ENCODE measurements at regions not wholly inside any gene's neighbourhood (a gene's known extent, or its start where the extent isn't known, plus 50 kb on each side); places are given as distances from the start of the nearest gene placed in this dataset.
"Not testable (repeated sequence)": the region's sequence is repeated elsewhere in the genome, so short reads cannot be mapped to it uniquely, and the experiment has no call there.

DNA sequence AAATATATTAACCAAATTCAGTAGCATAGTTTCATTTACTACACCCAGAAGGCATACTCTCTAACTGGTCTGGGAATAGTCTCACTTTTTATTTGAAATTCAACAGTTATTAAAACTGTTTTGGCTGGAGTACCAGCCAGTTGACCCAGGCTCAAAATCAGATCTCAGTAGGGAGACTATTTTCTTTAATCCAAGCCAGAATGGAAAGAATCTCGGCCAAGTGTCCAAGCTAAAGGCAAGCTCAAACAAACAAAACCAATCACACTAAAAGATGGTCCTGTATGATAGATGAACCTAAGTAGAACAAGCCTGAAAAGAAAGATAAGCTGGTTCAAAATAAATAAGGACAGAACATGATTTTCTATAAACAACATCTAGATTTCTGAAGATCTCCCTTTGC is 259.6 kb upstream of the POM121L12 start:
- DNase-seq = no peak

DNA sequence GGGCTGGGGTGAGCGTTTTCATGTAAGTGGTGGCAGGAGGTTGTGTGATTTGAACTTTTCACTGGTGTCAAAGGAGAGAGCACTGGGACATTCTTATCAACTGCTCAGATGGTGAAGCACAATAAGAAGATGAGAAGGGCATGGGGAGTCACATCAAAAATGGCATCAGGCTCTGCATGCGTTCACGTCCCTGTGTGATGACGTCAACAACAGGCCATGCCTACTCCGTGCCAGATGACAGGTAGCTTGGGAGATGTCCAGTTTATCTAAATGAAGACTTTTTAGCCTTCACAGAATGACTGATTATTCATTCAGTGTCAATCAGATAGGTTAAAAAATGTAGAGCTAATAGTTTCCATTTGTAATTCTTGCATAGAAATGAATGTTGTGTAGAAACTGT is 264.3 kb upstream of the POM121L12 start:
- DNase-seq = no peak

DNA sequence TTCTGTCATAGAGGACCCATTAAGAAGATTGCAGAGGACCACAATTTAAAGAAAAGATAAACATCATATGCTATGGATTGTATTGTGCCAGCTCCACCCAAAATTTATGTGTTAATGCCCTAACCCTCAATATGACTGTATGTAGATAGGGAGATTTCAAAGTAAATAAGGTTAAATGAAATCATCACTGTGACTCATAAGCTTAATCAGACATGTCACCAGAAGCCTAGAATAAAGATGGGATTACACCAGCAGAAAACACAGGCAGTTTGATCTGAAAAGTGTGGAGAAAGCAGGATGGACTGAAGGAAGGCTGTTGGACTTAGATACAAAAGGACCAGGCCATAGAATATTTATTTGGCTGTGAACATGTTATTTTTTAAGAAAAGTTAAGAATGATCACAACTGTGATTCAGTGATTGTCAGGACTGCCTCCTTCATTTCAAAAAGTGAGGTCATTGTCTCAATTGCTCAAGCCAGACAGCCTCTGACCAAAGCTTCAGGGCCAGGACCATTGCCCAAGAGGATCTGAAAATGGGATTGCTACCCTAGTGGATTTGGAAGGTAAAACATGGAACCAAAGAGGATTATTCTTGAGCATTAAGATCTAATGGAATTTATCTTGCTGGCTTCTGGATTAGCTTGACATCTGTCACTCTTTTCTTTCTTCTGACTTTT is 270.8 kb upstream of the POM121L12 start:
- no peak for DNase-seq

DNA sequence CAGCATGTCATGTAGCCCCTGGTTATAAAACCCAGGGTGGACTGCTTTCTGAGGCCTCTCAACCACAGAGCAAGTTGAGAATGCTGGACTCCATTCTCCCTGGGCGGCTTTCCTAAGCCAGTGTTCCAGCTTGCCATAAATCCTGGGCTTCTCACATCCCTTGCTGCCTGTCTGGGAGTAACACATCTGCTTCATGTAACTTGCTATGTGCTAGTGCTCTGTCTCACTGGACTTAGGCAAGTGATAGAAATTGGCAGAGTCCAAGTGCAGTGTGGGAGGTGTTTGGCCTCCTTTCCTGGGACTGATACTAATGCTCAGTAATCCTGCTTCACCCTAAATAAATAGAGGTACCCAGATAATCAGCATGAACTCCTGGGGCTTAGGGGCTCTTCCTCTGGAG is 277.1 kb upstream of the POM121L12 start:
- DNase-seq = no peak

DNA sequence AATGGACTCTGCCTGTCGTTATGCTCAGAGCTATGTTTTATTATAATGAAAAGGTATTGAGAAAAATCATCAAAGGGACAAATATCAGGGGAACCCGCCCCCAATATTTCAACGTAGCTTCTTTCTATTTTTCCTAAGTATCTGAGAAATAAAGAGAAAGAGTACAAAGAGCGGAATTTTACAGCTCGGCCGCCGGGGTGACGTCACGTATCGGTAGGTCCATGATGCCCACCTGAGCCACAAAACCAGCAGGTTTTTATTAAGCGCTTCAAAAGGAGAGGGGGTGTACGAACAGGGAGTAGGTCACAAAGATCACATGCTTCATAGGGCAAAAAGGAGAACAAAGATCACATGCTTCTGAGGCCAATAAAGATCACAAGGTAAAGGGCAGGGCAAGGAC is 281.6 kb upstream of the POM121L12 start:
- no peak for DNase-seq

DNA sequence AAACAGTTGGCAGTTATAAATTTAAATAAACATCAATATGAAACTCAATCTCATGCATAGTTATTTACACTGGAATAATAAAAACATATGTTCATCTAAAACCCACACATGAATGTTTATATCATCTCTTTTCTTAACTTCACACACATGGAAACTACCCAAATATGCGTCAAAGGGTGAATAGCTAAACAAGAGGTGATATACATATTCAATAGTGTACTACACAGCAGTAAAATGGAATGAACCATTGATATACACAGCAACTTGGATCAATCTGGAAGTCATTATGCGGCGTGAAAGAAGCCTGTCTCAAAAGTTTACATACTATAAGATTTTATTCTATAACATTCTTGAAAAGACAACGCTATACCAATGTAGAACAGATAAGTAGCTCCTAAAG is 282.5 kb upstream of the POM121L12 start:
- no peak for DNase-seq

DNA sequence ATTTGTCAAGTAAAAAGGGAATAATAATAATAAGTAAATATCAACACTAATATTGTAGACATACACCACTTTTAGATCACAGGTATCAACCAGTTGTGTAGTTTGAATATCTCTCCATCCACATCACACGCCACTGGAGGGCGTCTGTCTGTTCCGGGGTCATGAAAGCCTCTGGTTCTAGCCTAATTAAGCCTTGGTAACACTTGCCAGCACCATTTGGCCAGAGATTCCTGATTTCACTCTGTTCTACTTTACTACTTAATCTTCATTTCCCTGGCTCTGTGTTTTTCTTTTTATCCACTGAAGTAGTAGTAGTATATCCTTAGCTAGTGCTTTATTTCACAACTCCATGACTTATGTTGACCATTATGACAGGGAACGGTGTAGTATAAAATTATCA is 285.6 kb upstream of the POM121L12 start:
- no peak for DNase-seq

DNA sequence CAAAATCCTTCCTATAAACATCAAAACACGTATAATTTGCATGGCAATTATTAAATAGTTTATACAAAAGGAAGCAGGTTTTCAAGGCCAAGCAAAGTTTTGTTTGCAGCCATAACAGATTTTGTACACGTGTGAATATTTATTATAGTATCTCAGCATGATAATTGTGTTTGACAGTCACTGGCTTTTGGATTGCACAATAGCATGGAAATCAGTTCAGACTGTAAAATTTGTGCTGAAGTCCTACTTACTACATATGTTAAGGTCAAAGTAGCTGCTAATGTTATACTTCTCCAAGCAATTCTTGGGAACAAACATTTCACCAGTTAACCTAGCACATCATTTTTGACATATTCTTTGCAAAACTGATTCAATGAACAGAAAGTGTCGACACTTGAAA is 287.6 kb upstream of the POM121L12 start:
- no peak for DNase-seq

DNA sequence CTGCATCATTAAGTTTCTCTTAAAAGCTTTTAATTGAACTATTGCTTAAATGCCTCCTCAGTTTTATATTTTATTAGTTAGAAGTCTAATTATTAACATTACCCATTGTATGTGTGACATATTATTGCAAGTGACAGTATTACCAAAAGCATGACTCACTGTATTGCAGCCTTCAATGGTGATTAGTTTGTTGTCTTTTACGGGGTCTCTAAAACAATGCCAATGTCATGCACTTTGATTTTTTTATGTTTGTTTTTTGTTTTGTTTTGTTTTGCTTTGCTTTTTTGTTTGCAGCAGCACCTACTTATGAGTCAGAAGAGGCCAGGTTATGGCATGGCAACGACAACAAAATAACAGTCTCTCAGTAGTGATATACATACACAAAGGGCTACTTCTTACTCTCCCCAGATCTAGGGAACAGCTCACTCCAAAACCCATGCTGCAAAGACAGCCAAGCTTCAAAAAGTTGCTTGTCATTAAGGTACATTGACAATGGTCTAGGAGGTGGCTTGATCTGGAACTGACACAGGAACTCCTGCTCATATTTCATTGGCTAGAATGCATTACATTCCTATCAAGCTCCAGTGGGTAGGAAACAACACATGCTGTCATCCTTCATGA is 293.7 kb upstream of the POM121L12 start:
- DNase-seq = no peak

DNA sequence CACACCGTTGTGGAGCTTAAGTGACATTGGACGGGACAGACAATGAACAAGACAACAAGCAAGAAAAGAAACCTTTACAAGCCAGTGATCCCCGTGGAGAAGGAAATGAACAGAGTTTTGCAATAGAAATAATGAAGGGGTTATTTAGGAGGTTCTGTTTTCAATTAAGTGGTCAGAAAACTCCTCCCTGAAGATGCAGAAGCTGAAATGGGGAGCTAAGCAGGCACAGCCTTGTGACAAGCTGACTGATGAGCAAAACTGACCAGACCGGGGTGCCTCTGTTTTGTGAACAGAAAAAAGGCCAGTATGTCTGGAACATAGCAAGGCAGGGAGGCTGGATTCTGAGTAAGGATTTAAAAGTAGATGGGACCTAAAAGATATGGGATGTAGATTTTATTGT is 299.8 kb upstream of the POM121L12 start:
- DNase-seq = no peak

DNA sequence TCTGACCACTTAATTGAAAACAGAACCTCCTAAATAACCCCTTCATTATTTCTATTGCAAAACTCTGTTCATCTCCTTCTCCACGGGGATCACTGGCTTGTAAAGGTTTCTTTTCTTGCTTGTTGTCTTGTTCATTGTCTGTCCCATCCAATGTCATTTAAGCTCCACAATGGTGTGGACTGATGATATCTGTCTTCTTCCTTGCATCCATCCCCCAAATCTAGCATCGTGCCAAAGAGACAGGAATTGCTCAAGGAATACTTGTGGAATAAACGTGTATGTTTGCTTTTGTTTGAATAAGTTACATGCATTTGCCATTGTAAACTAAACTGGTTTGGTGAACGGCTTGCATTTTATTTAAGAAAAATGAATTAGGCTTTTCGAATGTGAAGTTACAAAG is 306.8 kb upstream of the POM121L12 start:
- not testable (repeated sequence) for DNase-seq

DNA sequence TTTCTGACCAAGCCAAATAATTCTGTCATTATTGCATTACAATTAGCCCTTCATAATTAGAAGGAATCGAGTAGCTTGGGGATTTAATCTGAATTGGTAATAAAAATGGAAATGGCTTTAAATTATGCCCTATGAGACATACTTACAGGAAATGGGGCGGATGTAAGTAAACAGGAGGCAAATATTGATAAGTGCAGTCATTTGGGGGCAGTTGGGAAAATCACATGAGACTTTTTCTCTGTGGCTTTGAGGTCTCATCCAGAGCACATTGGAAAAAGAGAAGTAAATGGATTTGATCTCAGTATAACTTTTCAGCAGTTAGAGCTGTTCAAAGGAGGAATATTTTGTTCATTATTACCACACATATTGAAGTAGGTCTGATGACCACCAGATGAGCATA is 307.8 kb upstream of the POM121L12 start:
- no peak for DNase-seq

DNA sequence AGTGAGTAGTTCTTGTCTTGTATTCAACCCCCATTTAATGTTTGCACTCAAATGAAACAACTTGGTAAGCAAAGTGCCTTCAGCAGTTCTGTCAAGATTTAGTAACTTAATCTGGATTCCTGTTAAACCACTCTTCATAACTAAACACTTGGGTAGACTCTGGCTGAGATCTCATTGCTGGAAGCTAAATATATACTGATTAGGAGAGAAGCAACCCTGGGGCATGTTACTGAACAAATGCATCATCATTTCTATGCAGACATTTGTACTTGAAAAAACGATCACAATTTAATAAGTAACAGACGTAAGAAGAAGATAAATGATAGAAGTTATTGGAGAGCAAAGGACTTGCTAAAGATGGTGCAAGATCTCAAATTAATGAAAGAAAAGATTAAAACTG is 308.4 kb upstream of the POM121L12 start:
- DNase-seq = no peak

DNA sequence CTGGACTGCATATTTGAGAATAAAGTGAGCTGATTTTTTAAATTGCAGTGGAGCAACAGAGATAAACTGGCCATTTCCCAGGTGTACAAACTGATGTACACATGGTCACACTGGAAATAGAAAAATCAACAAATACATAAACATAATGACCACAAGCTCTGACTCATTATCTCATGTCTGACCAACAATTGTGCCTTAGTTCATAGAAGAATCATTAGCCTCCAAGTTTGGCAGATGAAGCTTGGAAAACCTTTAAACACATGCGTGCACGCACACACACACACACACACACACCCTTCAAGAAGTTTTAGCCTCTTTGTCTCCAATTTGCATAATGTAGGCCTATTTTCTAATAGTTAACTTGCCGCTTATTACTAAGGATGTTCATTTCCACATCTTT is 308.9 kb upstream of the POM121L12 start:
- DNase-seq = no peak

DNA sequence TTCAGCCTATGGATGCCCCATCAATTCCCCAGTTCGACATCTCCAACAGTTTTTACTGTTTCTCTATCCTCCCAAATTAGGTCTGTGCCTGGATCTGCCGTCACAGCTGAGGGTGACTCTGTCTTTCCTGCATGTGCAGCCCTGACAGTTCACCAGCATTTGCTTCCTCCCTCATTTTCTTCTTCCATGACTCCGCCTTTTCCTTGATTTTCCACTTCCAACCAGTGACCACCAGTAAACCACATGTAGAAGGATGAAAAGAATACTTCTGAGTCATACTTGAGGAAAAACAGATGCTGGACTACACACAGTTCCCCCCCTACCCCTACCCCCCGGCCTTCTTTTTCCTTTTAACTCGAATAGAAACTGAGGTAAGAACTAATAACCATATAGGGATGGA is 311.8 kb upstream of the POM121L12 start:
- no peak for DNase-seq

DNA sequence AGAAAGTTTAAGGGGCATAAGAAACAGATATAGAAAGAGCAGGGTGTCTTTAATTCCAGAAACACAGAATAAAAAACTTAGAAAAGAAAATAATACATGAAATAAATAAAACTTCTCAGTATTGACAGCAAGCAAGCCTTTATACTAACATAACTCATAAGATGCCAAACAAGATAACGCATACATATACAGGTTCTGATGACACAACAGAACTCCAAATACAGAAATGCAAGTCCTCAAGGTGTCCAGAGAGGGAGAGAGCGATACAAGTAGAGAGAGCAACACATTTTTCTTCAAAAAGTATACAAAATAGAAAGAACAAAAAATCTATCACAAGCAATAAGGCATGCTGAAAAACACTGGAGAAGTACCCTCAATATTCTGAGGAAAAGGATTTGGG is 314.6 kb upstream of the POM121L12 start:
- DNase-seq = no peak

DNA sequence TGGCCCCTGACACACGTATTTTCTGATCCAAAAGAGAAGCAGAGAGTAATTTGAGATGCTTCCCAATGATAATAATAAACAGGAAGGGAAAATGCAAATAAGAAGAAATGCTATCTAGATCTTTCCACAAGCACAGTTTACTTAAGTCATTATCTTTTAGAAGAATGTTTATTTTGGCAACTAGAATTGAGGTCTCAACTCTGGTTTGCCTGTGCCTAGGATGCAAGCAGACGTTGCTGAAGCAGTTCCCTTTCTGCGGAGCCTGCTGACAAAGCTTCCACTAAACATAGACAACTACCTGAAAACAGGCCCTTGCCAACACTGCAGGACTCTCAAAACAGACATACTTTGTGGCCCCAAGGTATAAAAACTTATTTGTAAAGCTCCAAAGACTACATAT is 315.8 kb upstream of the POM121L12 start:
- no peak for DNase-seq

DNA sequence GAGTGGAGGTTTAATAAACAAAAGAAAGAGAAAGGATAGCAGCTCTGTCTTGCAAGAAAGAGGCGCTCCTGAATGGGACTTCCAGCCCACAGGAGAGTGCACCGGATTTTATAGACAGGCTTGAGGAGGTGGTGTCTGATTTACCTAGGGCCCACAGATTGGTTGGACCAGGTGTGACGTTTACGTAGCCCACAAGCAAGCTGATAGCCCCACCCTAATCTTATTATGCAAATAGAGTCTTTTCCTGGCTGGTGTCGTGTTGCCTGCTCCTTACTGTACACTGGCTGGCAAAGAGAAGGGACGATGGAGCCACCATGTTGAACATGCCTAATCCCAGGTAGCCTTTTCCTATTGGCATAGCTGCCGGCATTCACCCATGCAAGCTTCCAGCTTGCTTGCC is 319.7 kb upstream of the POM121L12 start:
- no peak for DNase-seq

DNA sequence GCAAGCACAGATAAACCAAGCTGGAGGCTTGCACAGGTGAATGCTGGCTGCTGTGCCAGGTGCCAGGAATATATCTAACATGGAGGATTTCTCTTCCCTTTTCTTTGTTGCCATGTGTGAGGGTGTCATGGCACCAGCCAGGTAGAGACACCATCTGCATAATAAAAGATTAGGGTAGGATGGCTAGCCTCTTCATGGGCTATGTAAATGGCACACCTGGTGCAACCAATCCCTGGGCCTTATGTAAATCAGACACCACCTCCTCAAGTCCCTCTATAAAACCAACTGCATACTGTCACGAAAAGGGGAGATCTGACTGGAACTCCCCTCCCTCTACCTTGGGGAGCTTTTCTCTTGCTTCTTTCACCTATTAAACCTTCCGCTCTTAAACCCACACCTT is 322.5 kb upstream of the POM121L12 start:
- DNase-seq = no peak

DNA sequence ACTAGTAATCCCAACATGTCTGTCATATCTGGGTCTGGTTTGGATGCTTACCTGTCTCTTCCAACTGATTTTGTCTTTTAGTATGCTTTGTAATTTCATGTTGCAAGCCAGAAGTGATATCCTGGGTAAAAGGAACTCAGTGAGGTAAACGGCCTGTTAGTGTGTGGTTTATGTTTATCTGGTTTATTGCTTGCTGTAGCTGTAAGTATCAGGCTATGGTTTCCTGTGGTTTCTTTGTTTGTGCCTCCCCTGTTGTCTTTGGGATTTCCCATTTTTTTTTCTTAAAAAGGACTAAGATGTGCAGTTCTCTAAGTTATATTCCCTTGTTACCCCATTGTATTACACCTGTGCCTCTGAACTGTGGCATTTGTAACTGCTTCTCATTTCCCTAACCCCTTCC is 323.5 kb upstream of the POM121L12 start:
- DNase-seq = no peak

DNA sequence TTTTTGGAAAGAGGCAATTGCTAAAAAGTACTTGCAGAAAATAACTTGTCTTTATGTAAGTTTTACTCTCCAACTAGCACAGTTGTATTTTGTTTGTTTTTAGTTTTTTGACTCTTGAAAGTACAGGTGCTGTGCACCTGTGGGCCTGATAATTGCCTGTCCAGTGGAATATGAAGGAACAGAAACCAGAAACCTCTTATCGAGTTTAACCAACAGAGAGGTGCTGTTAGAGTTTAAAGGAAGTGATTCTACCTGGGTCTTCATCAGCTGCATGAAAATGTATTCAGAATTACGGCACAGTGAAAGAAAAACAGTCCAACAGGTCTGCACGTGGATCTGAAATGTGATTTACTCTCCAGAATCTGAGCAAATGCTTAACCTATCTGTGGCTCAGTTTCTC is 326.6 kb upstream of the POM121L12 start:
- DNase-seq = no peak

DNA sequence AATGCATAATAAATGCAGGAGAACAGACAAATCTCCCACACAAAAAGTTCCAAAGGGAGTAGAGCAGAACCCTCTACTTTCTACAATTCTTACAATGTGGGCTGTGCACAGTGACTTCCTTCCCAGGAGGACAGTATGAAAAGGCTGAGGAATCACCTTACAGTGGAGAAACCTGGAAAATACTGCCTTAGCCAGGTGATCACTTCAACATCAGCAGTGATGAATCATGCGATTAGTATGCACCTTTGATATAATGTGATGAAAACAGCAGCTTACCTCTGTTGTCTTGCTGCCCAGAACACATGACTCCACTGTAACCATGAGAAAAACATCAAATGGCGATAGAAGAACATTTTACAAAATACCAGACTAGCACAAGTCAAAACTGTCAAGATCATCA is 329.7 kb upstream of the POM121L12 start:
- DNase-seq = no peak

DNA sequence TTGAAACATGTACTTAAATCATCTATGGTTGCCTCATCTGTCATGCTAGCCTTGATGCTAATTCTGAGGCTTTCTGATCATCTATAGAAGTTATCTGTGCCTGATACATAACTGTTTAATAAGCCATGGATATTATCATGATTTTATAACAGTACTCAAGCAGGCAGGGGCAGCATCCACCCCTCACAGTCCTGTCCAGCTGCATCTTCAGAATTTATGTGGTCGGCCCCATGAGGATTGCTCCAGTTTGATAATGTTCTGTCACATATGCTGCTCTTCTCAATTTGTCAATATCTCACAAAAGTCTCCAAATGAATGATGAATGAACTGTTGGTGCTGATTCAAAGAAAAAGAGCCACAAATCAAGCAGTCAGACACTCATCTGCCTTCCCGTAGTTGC is 335.1 kb upstream of the POM121L12 start:
- no peak for DNase-seq

DNA sequence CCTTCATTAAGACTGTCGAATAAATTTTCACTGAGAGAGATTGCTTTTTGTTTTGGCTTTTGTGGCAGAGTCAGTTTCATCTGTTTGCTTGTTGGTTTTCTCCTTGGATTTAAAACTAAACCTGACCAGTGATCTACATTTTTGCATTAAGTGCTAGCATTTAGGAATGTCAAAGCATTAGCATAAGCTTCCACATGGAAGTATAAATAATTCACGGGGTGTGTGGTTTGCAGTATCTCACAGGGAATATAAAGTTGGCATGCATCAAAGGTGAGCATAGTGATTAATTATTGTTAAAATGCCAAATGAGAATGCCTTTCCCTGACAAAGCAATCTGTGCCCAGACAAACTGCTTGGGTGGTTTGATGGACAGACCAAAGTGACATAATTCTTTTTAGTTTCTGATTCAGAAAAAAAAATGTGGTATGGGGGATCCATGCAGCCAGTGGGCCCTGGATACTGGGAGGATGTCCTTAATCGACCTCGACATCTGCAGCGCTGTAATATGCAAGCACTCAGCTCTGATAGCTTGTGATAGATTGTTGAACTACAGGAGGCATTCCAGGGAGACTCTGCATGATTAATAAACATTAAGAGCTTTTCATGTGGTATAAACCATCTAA is 339.3 kb upstream of the POM121L12 start:
- no peak for DNase-seq

DNA sequence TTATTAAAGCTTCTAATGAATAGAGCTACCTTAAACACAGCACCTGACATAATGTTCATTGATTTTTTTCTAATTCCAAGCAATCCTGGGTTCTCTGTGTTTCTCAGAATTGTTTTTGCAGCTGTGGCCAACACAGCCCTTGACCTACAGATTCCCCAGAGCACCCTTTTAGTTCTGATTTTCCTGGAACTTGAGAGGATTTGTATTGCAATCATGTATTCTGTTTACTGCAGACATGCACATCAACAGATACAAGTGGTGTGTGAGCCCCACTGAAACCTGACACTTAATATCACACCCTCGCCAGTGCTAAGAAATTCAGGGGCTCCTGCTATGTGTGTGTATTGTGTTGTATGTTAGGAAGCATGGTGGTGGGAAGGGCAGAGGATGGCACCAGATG is 344.2 kb upstream of the POM121L12 start:
- DNase-seq = no peak
